ENCODE measurements at regions not wholly inside any gene's neighbourhood (a gene's known extent, or its start where the extent isn't known, plus 50 kb on each side); places are given as distances from the start of the nearest gene placed in this dataset.
"Not testable (repeated sequence)": the region's sequence is repeated elsewhere in the genome, so short reads cannot be mapped to it uniquely, and the experiment has no call there.

DNA sequence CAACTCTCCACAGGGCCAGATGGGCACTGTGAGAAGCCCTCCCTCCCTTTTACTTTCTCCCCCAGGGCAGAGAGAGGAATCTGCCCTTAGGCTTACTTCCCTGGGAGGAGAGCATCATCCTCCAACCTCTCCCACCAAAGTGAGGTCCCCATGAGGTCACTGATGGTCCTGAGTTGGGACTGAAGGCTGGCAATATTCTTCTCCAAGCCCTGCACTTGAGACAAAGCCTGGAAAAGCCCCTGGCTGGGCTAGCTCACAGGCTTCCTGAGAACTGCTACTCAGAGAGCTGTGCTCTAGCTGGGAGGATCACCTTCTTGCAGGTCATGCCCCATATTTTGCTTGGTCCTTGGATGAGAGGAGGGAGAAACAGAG is 110.0 kb upstream of the MEF2A start:
- no peak for DNase-seq (ENCODE audit: low spot score)

DNA sequence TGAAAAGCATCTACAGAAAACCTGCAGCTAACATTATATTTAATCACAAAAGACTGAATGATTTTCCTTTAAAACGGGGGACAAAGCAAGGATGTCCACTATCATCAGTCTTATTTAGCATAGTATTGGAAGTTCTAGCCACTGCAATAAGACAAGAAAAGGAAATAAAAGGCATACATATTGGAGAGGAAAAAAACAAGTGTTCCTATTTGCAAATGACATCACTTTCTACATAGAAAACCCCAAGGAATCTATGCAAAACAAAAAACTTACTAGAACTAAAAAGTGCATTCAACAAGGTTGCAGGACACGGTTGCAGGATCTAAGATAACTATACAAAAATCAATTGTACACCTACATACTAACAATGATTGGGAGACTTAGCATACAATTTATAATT is 101.6 kb upstream of the MEF2A start:
- no peak for DNase-seq (ENCODE audit: low spot score)

GRCh38 chr15:99466701-99467337 is 99.0 kb upstream of the MEF2A start:
- peak; percentile 19 for DNase-seq (ENCODE audit: low spot score)

GRCh38 chr15:99467338-99467720 is 98.5 kb upstream of the MEF2A start:
- peak; percentile 30 for DNase-seq (ENCODE audit: low spot score)

DNA sequence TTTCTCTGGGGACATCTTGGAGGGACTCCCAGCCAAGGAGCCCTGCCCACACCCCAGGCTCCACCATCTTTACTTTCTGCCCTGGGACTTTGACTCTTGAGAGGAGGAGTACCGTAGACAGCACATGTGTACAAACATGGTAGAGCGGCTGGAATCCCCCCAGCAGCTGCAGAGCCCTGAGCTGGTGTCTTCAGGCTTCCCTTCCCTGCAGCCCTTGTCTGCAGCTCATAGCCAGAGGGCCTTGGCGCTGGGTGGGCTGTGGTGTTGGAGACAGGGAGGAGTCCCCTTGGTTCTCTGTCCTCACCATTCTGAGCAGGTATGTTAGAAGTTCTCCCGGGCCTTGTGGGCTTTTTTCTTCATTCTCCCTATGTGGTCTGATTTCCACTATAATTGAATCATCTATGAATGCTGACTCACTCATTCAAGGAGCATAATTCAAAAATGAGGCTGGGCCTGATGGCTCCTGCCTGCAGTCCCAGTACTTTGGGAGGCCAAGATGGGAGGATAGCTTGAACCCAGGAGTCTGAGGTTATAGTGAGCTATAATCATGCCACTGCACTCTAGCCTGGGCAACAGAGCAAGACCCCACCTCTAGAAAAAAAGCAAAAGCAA is 97.8 kb upstream of the MEF2A start:
- no peak for DNase-seq (ENCODE audit: low spot score)

DNA sequence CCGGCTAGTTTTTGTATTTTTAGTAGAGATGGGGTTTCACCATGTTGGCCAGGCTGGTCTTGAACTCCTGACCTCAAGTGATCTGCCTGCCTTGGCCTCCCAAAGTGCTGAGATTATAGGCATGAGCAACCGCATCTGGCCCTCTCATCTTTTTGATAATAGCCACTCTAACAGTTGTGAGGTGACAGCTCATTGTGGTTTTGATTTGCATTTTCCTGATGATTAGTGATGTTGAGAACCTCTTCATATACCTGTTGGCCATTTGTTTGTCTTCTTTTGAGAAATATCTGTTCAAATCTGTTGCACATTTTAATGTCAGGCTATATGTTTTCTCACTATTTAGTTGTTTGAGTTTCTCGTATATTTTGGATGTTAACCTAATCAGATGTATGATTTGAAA is 95.6 kb upstream of the MEF2A start:
- DNase-seq (ENCODE audit: low spot score) = not testable (repeated sequence)

GRCh38 chr15:99472416-99473145 is 93.2 kb upstream of the MEF2A start:
- DNase-seq (ENCODE audit: low spot score) = no peak

DNA sequence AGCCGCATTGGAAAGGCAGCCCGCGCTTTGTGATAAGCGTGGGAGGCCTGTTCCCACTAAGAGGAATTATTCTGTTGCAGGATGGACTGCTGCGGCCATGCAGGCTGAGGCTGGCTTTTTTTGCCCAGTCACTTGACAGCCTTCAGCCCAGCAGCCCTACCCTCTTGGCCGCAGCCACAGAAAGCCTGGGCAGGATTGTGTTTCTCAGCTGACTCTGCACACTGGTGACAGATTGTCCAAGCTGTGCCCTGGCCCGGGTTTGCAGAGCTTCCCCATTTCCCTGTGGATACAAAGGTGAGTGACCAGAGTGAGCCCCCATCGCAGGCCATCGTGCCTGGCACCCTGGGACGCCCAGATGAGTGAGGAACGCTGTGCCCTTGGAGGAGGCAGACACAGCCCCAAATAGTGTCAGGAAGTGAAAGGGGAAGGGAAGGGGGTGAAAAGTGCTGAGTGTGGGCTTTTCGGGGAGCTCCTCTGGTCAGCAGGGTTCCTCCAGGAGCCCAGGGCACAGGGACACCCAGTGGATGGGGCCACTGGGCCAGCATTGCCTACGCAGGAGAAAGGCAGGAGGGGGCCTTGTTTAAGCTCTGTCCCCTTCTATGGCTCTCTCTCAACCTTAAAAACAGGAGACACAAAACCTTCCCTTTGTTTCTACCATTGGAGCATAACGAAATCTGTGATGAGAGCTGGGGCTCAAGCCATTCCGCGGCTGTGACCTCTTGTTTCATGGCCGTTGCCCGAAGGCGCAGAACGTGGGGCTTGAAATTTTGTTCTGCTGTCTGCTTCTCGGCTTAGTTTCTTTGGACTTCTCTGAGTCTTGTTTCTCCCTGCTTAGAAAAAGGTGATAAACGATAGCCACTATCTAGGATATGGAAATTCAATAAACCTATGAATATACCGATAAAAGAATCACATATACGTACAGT is 91.5 kb upstream of the MEF2A start:
- peak; percentile 1 for DNase-seq (ENCODE audit: low spot score)

DNA sequence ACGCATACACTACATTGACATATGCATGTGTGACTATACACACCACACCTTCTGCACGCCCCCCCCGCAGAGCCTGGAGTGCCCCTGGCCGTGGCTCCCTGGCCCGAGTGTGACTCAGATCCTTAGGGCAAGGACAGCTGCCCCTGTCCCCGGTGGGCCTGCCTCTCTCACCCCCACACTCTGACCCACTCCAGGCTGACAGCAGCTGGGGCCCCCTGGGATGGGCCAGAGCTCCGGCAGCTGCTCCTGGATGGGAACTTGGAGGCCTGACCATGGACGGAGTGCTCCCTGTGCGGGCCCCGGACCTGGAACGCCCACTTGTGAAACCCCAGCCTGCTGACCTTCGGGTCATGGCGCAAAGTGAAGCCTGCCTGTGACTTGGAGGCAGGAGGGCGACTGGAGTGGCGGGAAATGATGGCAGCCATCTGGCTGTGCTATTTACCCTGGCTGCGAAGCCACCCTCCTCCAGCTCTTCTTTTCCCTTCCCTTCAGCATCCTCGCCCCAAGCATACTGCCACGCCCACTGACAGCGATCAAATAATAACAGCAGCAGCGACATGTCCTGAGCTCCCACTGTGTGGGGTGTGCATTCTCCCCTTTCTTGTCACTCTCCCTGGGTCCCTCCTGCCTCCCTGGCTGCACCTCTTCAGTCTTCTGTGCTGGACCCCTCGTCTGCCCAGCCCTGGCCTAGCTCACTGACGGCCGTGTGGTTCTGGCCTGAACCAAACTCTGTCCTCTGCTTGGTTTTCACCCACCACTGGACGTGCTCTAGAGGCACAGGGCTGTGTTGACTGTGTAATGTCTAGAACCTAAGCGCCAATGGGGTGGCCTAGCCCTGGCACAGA is 90.7 kb upstream of the MEF2A start:
- DNase-seq (ENCODE audit: low spot score) = no peak

GRCh38 chr15:99475754-99476412 is 89.9 kb upstream of the MEF2A start:
- DNase-seq (ENCODE audit: low spot score) = no peak

DNA sequence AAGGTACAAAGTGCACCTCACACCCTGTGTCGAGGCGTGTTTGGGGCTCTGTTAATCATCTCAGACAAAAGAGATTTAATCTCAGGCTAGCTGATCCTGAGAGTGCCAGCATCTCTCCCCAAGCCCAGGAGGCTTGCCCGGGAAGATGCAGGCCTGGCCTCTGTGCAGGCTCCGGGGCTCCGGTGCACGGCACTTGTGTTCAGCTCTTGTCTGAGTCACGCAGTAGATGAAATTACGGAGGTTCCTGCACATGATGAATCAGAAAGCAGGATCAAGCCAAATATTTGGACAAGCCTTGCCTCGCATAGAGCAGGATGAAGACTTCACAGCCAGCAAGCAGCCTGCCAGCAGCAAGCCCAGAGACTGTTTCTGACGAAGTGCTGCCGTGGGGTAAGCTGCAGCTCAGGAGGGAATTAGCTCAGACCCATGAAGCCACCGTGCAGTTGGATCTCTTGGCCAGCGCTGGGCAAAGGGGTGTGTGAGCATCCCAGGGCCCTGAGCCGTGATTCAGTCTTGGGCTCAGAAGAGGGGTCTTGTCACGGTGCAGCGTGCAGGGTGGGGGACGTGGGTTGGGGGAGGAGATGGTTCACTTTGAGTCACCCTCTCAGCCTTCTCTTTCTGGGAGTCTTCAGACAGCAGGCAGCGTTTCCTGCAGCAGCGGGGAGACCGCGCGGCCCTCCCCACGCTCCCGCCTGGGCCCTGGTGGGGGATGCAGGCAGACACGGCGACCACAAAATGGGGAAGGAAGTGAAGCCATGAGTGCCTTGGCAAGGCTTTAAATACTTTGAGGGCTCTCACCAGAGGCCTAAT is 89.2 kb upstream of the MEF2A start:
- DNase-seq (ENCODE audit: low spot score) = peak; percentile 84

- DNase-seq (ENCODE audit: low spot score) = no peak
Measured at GRCh38 chr15:99477791-99478471, 87.9 kb upstream of the MEF2A start.

DNA sequence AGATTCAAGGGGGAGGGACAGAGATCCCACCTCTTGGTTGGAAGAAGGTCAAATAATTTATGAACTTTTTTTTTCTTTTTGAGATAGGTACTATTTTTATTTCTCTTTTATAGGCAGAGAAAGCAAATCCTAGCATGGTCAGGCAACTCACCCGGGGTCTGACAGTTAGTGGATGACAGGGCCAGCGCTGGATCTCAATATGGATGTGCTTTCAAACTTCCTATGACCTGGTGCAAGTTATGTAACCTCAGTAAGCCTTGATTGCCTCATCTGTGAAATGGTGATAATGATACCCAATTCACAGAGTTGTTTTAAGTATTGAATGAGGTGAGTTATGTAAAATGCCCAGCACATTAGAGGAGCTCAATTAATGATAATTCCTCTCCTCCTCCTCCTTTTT is 86.8 kb upstream of the MEF2A start:
- DNase-seq (ENCODE audit: low spot score) = no peak

- no peak for DNase-seq (ENCODE audit: low spot score)
Measured at GRCh38 chr15:99480016-99480810, 85.6 kb upstream of the MEF2A start.

DNA sequence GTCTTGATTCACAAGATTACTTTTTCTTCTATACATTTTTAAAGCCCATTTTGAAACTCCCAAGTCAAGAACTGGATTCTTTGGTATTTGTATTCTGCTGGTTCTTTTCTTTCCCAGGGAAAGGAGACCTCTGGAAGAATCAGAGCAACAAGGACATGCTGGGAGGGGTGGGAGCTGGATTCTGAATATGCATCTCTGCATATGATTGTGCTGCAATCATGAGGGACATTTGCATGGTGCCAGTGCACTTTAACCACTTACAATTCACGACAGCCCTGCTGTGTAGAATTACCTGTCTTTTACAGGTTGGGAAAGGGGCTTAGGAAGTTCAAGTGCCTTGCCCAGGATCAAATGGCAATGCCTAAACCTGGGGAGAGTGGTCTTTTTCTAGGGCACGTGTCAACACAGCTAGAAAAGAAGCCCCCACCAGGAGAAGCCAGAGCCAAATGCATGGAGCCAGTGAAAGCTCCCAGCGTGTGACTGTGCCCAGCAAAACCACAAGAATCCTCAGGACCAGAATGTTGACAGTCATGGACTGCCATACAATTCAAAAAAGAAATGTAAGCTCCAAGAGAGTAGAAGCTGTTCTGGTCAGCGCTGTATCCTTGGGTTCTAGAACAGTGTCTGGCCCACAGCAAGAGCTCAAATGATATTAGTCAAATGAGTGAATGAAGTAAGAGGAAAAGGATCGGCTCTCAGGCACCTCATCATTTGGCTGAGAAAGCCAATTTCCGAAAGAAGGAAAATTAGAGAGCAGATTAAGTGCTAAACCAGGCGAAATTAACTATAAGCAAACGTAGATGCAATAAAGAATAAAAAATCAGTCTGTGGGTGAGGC is 84.5 kb upstream of the MEF2A start:
- DNase-seq (ENCODE audit: low spot score) = no peak

- DNase-seq (ENCODE audit: low spot score) = no peak
Measured at GRCh38 chr15:99481951-99482230, 83.9 kb upstream of the MEF2A start.

DNA sequence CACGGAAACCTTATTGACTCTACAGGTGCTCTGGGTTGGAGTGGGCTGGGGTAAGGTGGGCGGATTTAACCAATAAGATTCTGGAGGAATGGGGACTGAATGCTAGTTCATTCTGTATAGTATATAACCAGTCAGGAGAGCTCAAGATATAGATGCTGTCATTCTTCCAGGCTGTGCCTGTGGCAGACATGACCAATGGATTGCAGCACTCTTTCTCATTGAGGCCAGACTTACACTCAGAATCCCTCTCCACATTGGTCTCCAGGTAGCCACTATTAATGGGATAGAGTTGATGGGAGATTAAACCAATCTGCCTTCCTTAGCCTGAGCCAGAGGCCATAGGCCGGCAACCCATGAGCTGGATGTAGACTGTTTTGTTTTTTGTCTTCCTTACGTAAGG is 82.8 kb upstream of the MEF2A start:
- no peak for DNase-seq (ENCODE audit: low spot score)

Data from ureter (tissue), 1 donor.